GM23338 (cell line): ENCODE measurements at regions not wholly inside any gene's neighbourhood (a gene's known extent, or its start where the extent isn't known, plus 50 kb on each side); places are given as distances from the start of the nearest gene placed in this dataset.

Source experiments
- ATAC-seq: fragments of 200-7000 bp; cut with Tn5 transposase; 3 replicates; pipeline ENCODE4 v1.9.1; 2020
- DNase-seq: peaks from one replicate; pipeline ENCODE4 v3.0.0-alpha.2; 2015; ENCODE audit warnings: low spot score
- H2AFZ ChIP-seq: fragments of 200-600 bp; sonication (generic); 2 replicates; pipeline ENCODE4 v1.8.0; 2016; ENCODE audit warnings: antibody characterized with exemption, mild to moderate bottlenecking, moderate library complexity
- H3F3A ChIP-seq: fragments of 200-600 bp; sonication (generic); replicated peaks from 2 replicates; pipeline ENCODE4 v1.8.0; 2017; ENCODE audit warnings: antibody characterized with exemption, mixed run types, low read depth
- H3K27ac ChIP-seq: fragments of 200-600 bp; sonication (generic); 2 replicates; pipeline ENCODE4 v1.6.1; 2016; ENCODE audit warnings: low read depth
- H3K27me3 ChIP-seq: fragments of 200-600 bp; sonication (generic); 2 replicates; pipeline ENCODE4 v1.8.0; 2016; ENCODE audit warnings: mild to moderate bottlenecking, mixed run types, moderate library complexity; ENCODE audit not compliant: insufficient read depth
- H3K36me3 ChIP-seq: fragments of 200-600 bp; sonication (generic); 2 replicates; pipeline ENCODE4 v1.8.0; 2016; ENCODE audit warnings: mild to moderate bottlenecking; ENCODE audit not compliant: insufficient read depth
- H3K4me1 ChIP-seq: fragments of 200-600 bp; sonication (generic); 2 replicates; pipeline ENCODE4 v1.8.0; 2016; ENCODE audit warnings: mild to moderate bottlenecking, moderate library complexity; ENCODE audit not compliant: insufficient read depth
- H3K4me2 ChIP-seq: fragments of 200-600 bp; sonication (generic); 2 replicates; pipeline ENCODE4 v1.7.1; 2017; ENCODE audit warnings: mixed run types
- H3K4me3 ChIP-seq: fragments of 200-600 bp; sonication (generic); 2 replicates; pipeline ENCODE4 v1.6.1; 2016; ENCODE audit warnings: mixed run types
- H3K79me2 ChIP-seq: fragments of 200-600 bp; sonication (generic); replicated peaks from 2 replicates; pipeline ENCODE4 v1.8.0; 2017; ENCODE audit warnings: mild to moderate bottlenecking; ENCODE audit not compliant: insufficient read depth
- H3K9me2 ChIP-seq: fragments of 200-600 bp; sonication (generic); 2 replicates; pipeline ENCODE4 v1.8.0; 2017; ENCODE audit not compliant: insufficient read depth
- H4K20me1 ChIP-seq: fragments of 200-600 bp; sonication (generic); replicated peaks from 2 replicates; pipeline ENCODE4 v1.8.0; 2017; ENCODE audit warnings: mild to moderate bottlenecking; ENCODE audit not compliant: insufficient read depth
- H3K27ac Mint-ChIP-seq: 2 replicates; pipeline ENCODE4 v1.8.0; 2020; ENCODE audit warnings: inconsistent platforms, mild to moderate bottlenecking, moderate library complexity, mixed read lengths
- H3K27me3 Mint-ChIP-seq: 3 replicates; pipeline ENCODE4 v1.8.0; 2022; ENCODE audit warnings: low read depth, mild to moderate bottlenecking, moderate library complexity, mixed read lengths, inconsistent platforms; ENCODE audit not compliant: insufficient read depth, poor library complexity
- H3K36me3 Mint-ChIP-seq: 3 replicates; pipeline ENCODE4 v1.8.0; 2021; ENCODE audit warnings: low read depth, mild to moderate bottlenecking, inconsistent platforms, moderate library complexity, mixed read lengths
- H3K4me1 Mint-ChIP-seq: 3 replicates; pipeline ENCODE4 v1.8.0; 2020; ENCODE audit warnings: mild to moderate bottlenecking, inconsistent platforms, mixed read lengths
- H3K4me3 Mint-ChIP-seq: 3 replicates; pipeline ENCODE4 v1.8.0; 2021; ENCODE audit warnings: moderate library complexity, mild to moderate bottlenecking, inconsistent platforms, mixed read lengths
- H3K9me3 Mint-ChIP-seq: 3 replicates; pipeline ENCODE4 v1.8.0; 2020; ENCODE audit warnings: moderate library complexity, mild to moderate bottlenecking, inconsistent platforms, mixed read lengths
- CREB1 ChIP-seq: fragments of 250-450 bp; sonication (Bioruptor Pico); IDR thresholded peaks from 2 replicates; pipeline ENCODE4 v1.5.0; 2020; ENCODE audit warnings: low read depth, mild to moderate bottlenecking, moderate library complexity
- CTCF ChIP-seq, 2 experiments: fragments of 200-600 bp in 1 of 2; sonication (generic) in 1 of 2; conservative IDR thresholded peaks; 2 replicates each; pipeline versions ENCODE4 v1.5.1 to v1.6.1; 2016 to 2017; ENCODE audit warnings: antibody characterized with exemption in 2 of 2, low read depth in 2 of 2, mild to moderate bottlenecking in 2 of 2, moderate library complexity in 1 of 2
- ETS1 ChIP-seq: IDR thresholded peaks from 2 replicates; pipeline ENCODE4 v1.6.1; 2016; ENCODE audit warnings: antibody characterized with exemption
- EZH2 ChIP-seq: fragments of 200-600 bp; sonication (generic); IDR thresholded peaks from one replicate; pipeline ENCODE4 v1.8.0; 2017; ENCODE audit warnings: antibody characterized with exemption, mild to moderate bottlenecking, low read depth; ENCODE audit not compliant: unreplicated experiment
- EZH2phosphoT487 ChIP-seq: fragments of 200-600 bp; sonication (generic); IDR thresholded peaks from one replicate; pipeline ENCODE4 v1.8.1; 2018; ENCODE audit warnings: antibody characterized with exemption; ENCODE audit not compliant: unreplicated experiment
- JUNB ChIP-seq: IDR thresholded peaks from one replicate; pipeline ENCODE4 v1.6.1; 2016; ENCODE audit warnings: antibody characterized with exemption; ENCODE audit not compliant: unreplicated experiment
- NANOG ChIP-seq: IDR thresholded peaks from 2 replicates; pipeline ENCODE4 v1.6.1; 2016; ENCODE audit warnings: antibody characterized with exemption, borderline replicate concordance
- POLR2AphosphoS5 ChIP-seq: IDR thresholded peaks from 2 replicates; pipeline ENCODE4 v1.6.1; 2016; ENCODE audit warnings: antibody characterized with exemption, low read depth
- REST ChIP-seq: IDR thresholded peaks from one replicate; pipeline ENCODE4 v1.6.1; 2018; ENCODE audit warnings: antibody characterized with exemption; ENCODE audit not compliant: unreplicated experiment
- ZNF114 ChIP-seq: fragments of 250-450 bp; sonication (Bioruptor Pico); IDR thresholded peaks from 2 replicates; pipeline ENCODE4 v1.5.0; 2020; ENCODE audit warnings: mild to moderate bottlenecking, moderate library complexity
- ZNF331 ChIP-seq: fragments of 250-450 bp; sonication (Bioruptor Pico); IDR thresholded peaks from 2 replicates; pipeline ENCODE4 v1.5.0; 2020; ENCODE audit warnings: low read depth, mild to moderate bottlenecking, moderate library complexity
- ZNF462 ChIP-seq: fragments of 250-450 bp; sonication (Bioruptor Pico); IDR thresholded peaks from 2 replicates; pipeline ENCODE4 v1.5.0; 2020; ENCODE audit warnings: mild to moderate bottlenecking, moderate library complexity

- TF ChIP-seq REST (no peak), EZH2phosphoT487 (no peak)
Measured at GRCh38 chr17:14748036-14748710, 447.3 kb downstream of the HS3ST3B1 start (continued).

- Histone ChIP-seq H4K20me1 (no peaks in the 10 kb centered on the region), H3K4me2 (no peak overlapping the region), H3K79me2 (no peaks in the 10 kb centered on the region), H3K36me3 (no peaks in the 10 kb centered on the region), H3K9me2 (no peaks in the 10 kb centered on the region; the same call in 1 of the 2 replicates), H3K27ac (no peak overlapping the region), H3F3A (no peaks in the 10 kb centered on the region), H2AFZ (no peak overlapping the region), H3K4me1 (no peaks in the 10 kb centered on the region), H3K4me3 (no peak overlapping the region), H3K27me3 (no peaks in the 10 kb centered on the region)
- H3K9me3 Mint-ChIP-seq = peaks cover 13% of the 10 kb centered on the region
- peaks cover 5% of the 10 kb centered on the region; the same call in 2 of the 3 replicates for H3K36me3 Mint-ChIP-seq
- no peak overlapping the region for H3K27ac Mint-ChIP-seq
- ATAC-seq (no peak), DNase-seq (no peak)
- no peaks in the 10 kb centered on the region for H3K27me3 Mint-ChIP-seq
- no peak overlapping the region for H3K4me3 Mint-ChIP-seq
- H3K4me1 Mint-ChIP-seq = no peaks in the 10 kb centered on the region
- no peak for TF ChIP-seq EZH2phosphoT487
- TF ChIP-seq ZNF114 = no peak
- TF ChIP-seq NANOG = no peak
- TF ChIP-seq CREB1 (CRISPR knock-in tag) = no peak
- no peak for TF ChIP-seq POLR2AphosphoS5
- no peak for TF ChIP-seq EZH2
- no peak for TF ChIP-seq CTCF (conservative IDR thresholded peaks at IDR 0.05; ENCODE audit: low read depth in 2 of 2)
- TF ChIP-seq JUNB = no peak
- no peak for TF ChIP-seq ETS1
- no peak for TF ChIP-seq ZNF331 (CRISPR knock-in tag)
- no peak for TF ChIP-seq ZNF462 (CRISPR knock-in tag)
Measured at GRCh38 chr17:14747603-14747950, 446.7 kb downstream of the HS3ST3B1 start.
